ENCODE measurements at regions not wholly inside any gene's neighbourhood (a gene's known extent, or its start where the extent isn't known, plus 50 kb on each side); places are given as distances from the start of the nearest gene placed in this dataset.

- TF ChIP-seq CTCF (IDR thresholded peaks at IDR 0.05) (no peak), POLR2A (IDR thresholded peaks at IDR 0.05) (no peak)
These were observed 78.7 kb upstream of the PDE5A start for GRCh38 chr4:119707336-119707735.
